GM03348 (cell line): ENCODE measurements at regions not wholly inside any gene's neighbourhood (a gene's known extent, or its start where the extent isn't known, plus 50 kb on each side); places are given as distances from the start of the nearest gene placed in this dataset.
A peak's percentile ranks its signal among the peaks of the same experiment; 100 is the strongest.

Experiments used
- DNase-seq: peaks from one replicate; pipeline ENCODE4 v3.0.0; 2012; ENCODE audit warnings: low spot score

GRCh38 chr20:19807946-19808330, 49.9 kb downstream of the RIN2 start:
- no peak for DNase-seq

GRCh38 chr20:19808498-19808897, 50.4 kb downstream of the RIN2 start:
- no peak for DNase-seq

GRCh38 chr20:19809505-19809904, 51.4 kb downstream of the RIN2 start:
- no peak for DNase-seq

GRCh38 chr20:19811231-19811630, 53.2 kb downstream of the RIN2 start:
- DNase-seq = no peak

- no peak for DNase-seq
Observed at GRCh38 chr20:19812056-19812455, 54.0 kb downstream of the RIN2 start.

GRCh38 chr20:19812696-19813095, 54.6 kb downstream of the RIN2 start:
- DNase-seq = peak; percentile 19

GRCh38 chr20:19813846-19814640, 56.0 kb downstream of the RIN2 start:
- DNase-seq = peak; percentile 55

GRCh38 chr20:19815553-19815991, 57.5 kb downstream of the RIN2 start:
- peak; percentile 83 for DNase-seq

- no peak for DNase-seq
Observed at GRCh38 chr20:19816386-19816785, 58.3 kb downstream of the RIN2 start.

GRCh38 chr20:19817017-19817416, 59.0 kb downstream of the RIN2 start:
- peak; percentile 63 for DNase-seq

- DNase-seq = no peak
Observed at GRCh38 chr20:19819149-19819548, 61.1 kb downstream of the RIN2 start.

- no peak for DNase-seq
Observed at GRCh38 chr20:19820555-19821211, 62.6 kb downstream of the RIN2 start.

GRCh38 chr20:19821606-19822005, 63.5 kb downstream of the RIN2 start:
- DNase-seq = no peak

GRCh38 chr20:19823216-19823615, 65.2 kb downstream of the RIN2 start:
- no peak for DNase-seq

GRCh38 chr20:19823971-19824370, 65.9 kb downstream of the RIN2 start:
- no peak for DNase-seq

- DNase-seq = peak; percentile 24
Observed at GRCh38 chr20:19824861-19825260, 66.8 kb downstream of the RIN2 start.

- no peak for DNase-seq
Observed at GRCh38 chr20:19826179-19826914, 68.3 kb downstream of the RIN2 start.

GRCh38 chr20:19827818-19828217, 69.8 kb downstream of the RIN2 start:
- no peak for DNase-seq

GRCh38 chr20:19828232-19828631, 70.2 kb downstream of the RIN2 start:
- no peak for DNase-seq

- no peak for DNase-seq
Observed at GRCh38 chr20:19830211-19830785, 72.2 kb downstream of the RIN2 start.

GRCh38 chr20:19832875-19833274, 74.8 kb downstream of the RIN2 start:
- no peak for DNase-seq

GRCh38 chr20:19833395-19833794, 75.3 kb downstream of the RIN2 start:
- no peak for DNase-seq

- no peak for DNase-seq
Observed at GRCh38 chr20:19834287-19834686, 76.2 kb downstream of the RIN2 start.
